ENCODE measurements at regions not wholly inside any gene's neighbourhood (a gene's known extent, or its start where the extent isn't known, plus 50 kb on each side); places are given as distances from the start of the nearest gene placed in this dataset.

DNA sequence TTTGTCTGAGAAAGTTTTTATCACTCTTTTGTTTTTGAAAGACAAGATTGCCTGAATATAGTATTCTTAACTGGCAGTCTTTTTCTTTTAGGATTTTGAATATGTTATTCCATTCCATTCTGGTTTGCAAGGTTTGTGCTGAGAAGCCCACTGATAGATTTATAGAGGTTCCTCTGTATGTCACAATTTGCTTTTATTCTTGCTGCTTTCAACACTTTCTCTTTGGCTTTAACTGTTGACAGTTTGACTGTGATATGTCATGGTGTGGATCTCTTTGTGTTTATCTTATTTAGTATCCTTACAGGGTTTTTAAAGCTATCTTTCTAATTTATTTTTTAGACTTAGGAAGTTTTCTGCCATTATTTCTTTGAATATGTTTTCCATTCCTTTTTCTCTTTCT, 331.2 kb upstream of the ATP11B start:
- no peak overlapping the region for H3K4me3 ChIP-seq (ENCODE audit: low read depth, low read length, poor library complexity, severe bottlenecking)
- DNase-seq (ENCODE audit: low spot score), result no peak
- ChIA-PET CTCF (no interaction called here), POLR2A (ENCODE audit: low non-redundant PET) (no interaction called here)
- no peaks in the 10 kb centered on the region for H3K9me3 ChIP-seq (ENCODE audit: low read depth, low read length, poor library complexity, severe bottlenecking)
- intact Hi-C loops (cut with micrococcal nuclease; ENCODE audit: unreplicated experiment), result no loop called here
- H3K4me1 ChIP-seq (ENCODE audit: insufficient read depth, low read length, poor library complexity, severe bottlenecking), result no peaks in the 10 kb centered on the region
- TF ChIP-seq CTCF (conservative IDR thresholded peaks at IDR 0.05; ENCODE audit: low read depth, low read length), result no peak
- H3K27me3 ChIP-seq (replicated peaks; ENCODE audit: insufficient read depth, low read depth, low read length, poor library complexity), result no peaks in the 10 kb centered on the region
- H3K27ac ChIP-seq (ENCODE audit: low read depth, low read length, poor library complexity, severe bottlenecking), result no peak overlapping the region
- H3K36me3 ChIP-seq (ENCODE audit: insufficient read depth, low read length, poor library complexity, severe bottlenecking), result no peaks in the 10 kb centered on the region
- no TSS peak for BruUV-seq (replicated peaks)

GRCh38 chr3:182464513-182465145, 328.7 kb upstream of the ATP11B start:
- POLR2A ChIA-PET (ENCODE audit: low non-redundant PET), result no interaction called here
- H3K4me3 ChIP-seq (ENCODE audit: low read depth, low read length, poor library complexity, severe bottlenecking), result no peak overlapping the region
- no peak for TF ChIP-seq EZH2 (IDR thresholded peaks at IDR 0.05; ENCODE audit: borderline replicate concordance, low read depth, low read length, poor library complexity, severe bottlenecking)
- TF ChIP-seq CTCF (conservative IDR thresholded peaks at IDR 0.05; ENCODE audit: low read depth, low read length), result no peak
- no peaks in the 10 kb centered on the region for H3K4me1 ChIP-seq (ENCODE audit: insufficient read depth, low read length, poor library complexity, severe bottlenecking)
- no TSS peak for BruUV-seq (replicated peaks)
- H3K27me3 ChIP-seq (replicated peaks; ENCODE audit: insufficient read depth, low read depth, low read length, poor library complexity), result no peaks in the 10 kb centered on the region
- no peak overlapping the region for H3K27ac ChIP-seq (ENCODE audit: low read depth, low read length, poor library complexity, severe bottlenecking)
- CTCF ChIA-PET, result no interaction called here
- intact Hi-C loops (cut with micrococcal nuclease; ENCODE audit: unreplicated experiment), result no loop called here
- no peaks in the 10 kb centered on the region for H3K36me3 ChIP-seq (ENCODE audit: insufficient read depth, low read length, poor library complexity, severe bottlenecking)
- H3K9me3 ChIP-seq (ENCODE audit: low read depth, low read length, poor library complexity, severe bottlenecking), result no peaks in the 10 kb centered on the region
- DNase-seq (ENCODE audit: low spot score), result no peak

- ChIA-PET POLR2A (ENCODE audit: low non-redundant PET) (interaction anchor here (0.8 kb wide), 1 partner anchor 21 kb away, joined by 4 read pairs; no protein-coding TSS in a partner anchor), CTCF (no interaction called here)
- no peaks in the 10 kb centered on the region for H3K36me3 ChIP-seq (ENCODE audit: insufficient read depth, low read length, poor library complexity, severe bottlenecking)
- no peak overlapping the region for H3K4me3 ChIP-seq (ENCODE audit: low read depth, low read length, poor library complexity, severe bottlenecking)
- no peaks in the 10 kb centered on the region for H3K9me3 ChIP-seq (ENCODE audit: low read depth, low read length, poor library complexity, severe bottlenecking)
- TF ChIP-seq CTCF (conservative IDR thresholded peaks at IDR 0.05; ENCODE audit: low read depth, low read length) (no peak), EZH2 (IDR thresholded peaks at IDR 0.05; ENCODE audit: borderline replicate concordance, low read depth, low read length, poor library complexity, severe bottlenecking) (no peak)
- no peak for DNase-seq (ENCODE audit: low spot score)
- no TSS peak for BruUV-seq (replicated peaks)
- intact Hi-C loops (cut with micrococcal nuclease; ENCODE audit: unreplicated experiment), result no loop called here
- H3K4me1 ChIP-seq (ENCODE audit: insufficient read depth, low read length, poor library complexity, severe bottlenecking), result no peaks in the 10 kb centered on the region
- no peaks in the 10 kb centered on the region for H3K27me3 ChIP-seq (replicated peaks; ENCODE audit: insufficient read depth, low read depth, low read length, poor library complexity)
- no peak overlapping the region for H3K27ac ChIP-seq (ENCODE audit: low read depth, low read length, poor library complexity, severe bottlenecking)
Measured at GRCh38 chr3:182465301-182466185, 327.8 kb upstream of the ATP11B start.
